Loucy (cell line): ENCODE measurements at regions not wholly inside any gene's neighbourhood (a gene's known extent, or its start where the extent isn't known, plus 50 kb on each side); places are given as distances from the start of the nearest gene placed in this dataset.

Experiments used
- EZH2phosphoT487 ChIP-seq: fragments of 200-600 bp; IDR thresholded peaks from 2 replicates; pipeline ENCODE4 v1.6.1; 2018; ENCODE audit warnings: antibody characterized with exemption, mild to moderate bottlenecking, moderate library complexity, borderline replicate concordance
- TF ChIP-seq, protein P1 (sequence below): fragments of 200-600 bp; sonication (generic); conservative IDR thresholded peaks from 2 replicates; pipeline ENCODE4 v1.5.1; 2014; ENCODE audit warnings: mild to moderate bottlenecking, antibody characterized with exemption, low read length

DNA sequence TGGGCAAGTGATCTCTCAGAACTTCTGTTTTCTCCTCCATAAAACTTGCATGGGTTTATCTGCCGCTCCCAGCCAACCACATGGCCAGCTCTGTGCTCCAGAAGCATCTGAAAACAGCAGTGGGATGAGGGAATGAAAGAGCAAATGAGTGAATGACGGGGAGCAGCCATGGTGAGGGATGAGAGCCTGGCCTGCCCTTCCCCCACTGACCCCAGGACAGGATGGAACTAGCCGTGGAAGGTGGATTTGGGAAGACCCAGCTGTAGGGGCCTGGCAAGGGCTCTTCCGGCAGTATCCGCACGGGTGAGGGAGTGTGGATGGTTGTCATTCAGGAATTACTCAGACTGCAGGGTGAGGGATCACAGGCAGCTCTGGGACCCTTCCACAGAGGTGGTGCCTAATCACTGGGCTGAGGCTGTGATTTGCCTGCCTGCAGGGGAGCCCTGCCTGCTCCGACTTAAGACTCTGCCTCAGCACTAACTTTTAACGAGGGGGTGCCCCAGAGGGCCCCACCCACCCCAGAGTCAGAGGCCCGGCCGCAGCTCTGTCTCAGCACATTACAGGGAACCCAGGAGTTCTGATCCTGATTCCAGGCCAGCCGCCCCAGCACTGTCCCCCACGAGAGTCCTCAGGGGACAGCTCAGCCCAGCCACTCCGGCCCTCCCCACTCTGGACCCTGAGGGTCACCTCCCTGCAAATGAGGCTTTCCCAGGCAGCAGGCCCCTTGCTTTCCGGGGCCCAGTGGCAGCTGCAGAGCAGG is 136.8 kb upstream of the C14orf180 start:
- TF ChIP-seq, protein P1, sequence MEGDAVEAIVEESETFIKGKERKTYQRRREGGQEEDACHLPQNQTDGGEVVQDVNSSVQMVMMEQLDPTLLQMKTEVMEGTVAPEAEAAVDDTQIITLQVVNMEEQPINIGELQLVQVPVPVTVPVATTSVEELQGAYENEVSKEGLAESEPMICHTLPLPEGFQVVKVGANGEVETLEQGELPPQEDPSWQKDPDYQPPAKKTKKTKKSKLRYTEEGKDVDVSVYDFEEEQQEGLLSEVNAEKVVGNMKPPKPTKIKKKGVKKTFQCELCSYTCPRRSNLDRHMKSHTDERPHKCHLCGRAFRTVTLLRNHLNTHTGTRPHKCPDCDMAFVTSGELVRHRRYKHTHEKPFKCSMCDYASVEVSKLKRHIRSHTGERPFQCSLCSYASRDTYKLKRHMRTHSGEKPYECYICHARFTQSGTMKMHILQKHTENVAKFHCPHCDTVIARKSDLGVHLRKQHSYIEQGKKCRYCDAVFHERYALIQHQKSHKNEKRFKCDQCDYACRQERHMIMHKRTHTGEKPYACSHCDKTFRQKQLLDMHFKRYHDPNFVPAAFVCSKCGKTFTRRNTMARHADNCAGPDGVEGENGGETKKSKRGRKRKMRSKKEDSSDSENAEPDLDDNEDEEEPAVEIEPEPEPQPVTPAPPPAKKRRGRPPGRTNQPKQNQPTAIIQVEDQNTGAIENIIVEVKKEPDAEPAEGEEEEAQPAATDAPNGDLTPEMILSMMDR = no peak
- no peak for TF ChIP-seq EZH2phosphoT487
